Gastroesophageal sphincter (tissue), 4 donors: ENCODE measurements at regions not wholly inside any gene's neighbourhood (a gene's known extent, or its start where the extent isn't known, plus 50 kb on each side); places are given as distances from the start of the nearest gene placed in this dataset.

ENCODE experiments used
- ATAC-seq: fragments of 150-250 bp; one replicate; pipeline ENCODE4 v1.9.1; 2016; ENCODE audit warnings: mild to moderate bottlenecking, moderate library complexity
- H3K27ac ChIP-seq, 4 donors: fragments of 200-600 bp; sonication (generic) in 3 of 4; 1 replicate in 3 of 4; 2 replicates in 1 of 4; pipeline ENCODE4 v1.5.1; 2016 to 2019
- H3K27me3 ChIP-seq: fragments of 200-600 bp; sonication (generic); one replicate; pipeline ENCODE4 v1.5.1; 2019
- H3K36me3 ChIP-seq, 2 donors: fragments of 200-600 bp; sonication (generic); one replicate each; pipeline ENCODE4 v1.5.1; 2019; ENCODE audit warnings: control low read depth in 1 of 2
- H3K4me1 ChIP-seq, 3 donors: fragments of 200-600 bp; sonication (generic); 1 replicate in 2 of 3; 2 replicates in 1 of 3; pipeline ENCODE4 v1.5.1; 2016 to 2019; ENCODE audit warnings: control low read depth in 2 of 3
- H3K4me3 ChIP-seq, 2 donors: fragments of 200-600 bp; sonication (generic); one replicate each; pipeline ENCODE4 v1.5.1; 2019; ENCODE audit warnings: mild to moderate bottlenecking in 1 of 2, moderate library complexity in 1 of 2
- H3K9me3 ChIP-seq, 3 donors: fragments of 200-600 bp; sonication (generic); one replicate each; pipeline ENCODE4 v1.5.1; 2017 to 2019; ENCODE audit warnings: control low read depth in 2 of 3
- EP300 ChIP-seq: sonication (generic); formaldehyde crosslinking; IDR thresholded peaks from one replicate; pipeline ENCODE4 v1.6.1; 2017; ENCODE audit warnings: antibody characterized with exemption, mild to moderate bottlenecking
- POLR2A ChIP-seq, 2 donors: fragments of 450-650 bp; IDR thresholded peaks; one replicate each; pipeline ENCODE4 v1.6.1; 2017; ENCODE audit warnings: antibody characterized with exemption in 2 of 2, mild to moderate bottlenecking in 2 of 2, moderate library complexity in 1 of 2
- POLR2AphosphoS5 ChIP-seq: sonication (generic); formaldehyde crosslinking; IDR thresholded peaks from one replicate; pipeline ENCODE4 v1.6.1; 2017; ENCODE audit warnings: antibody characterized with exemption
- WGBS, 2 donors: methylation state at CpG; one replicate each; pipeline ENCODE4 v1.1.5; 2018; ENCODE audit warnings: low coverage in 1 of 2; 5-methylcytosine and 5-hydroxymethylcytosine counted together
- TF ChIP-seq, protein P1 (sequence below), 4 experiments: fragments of 200-600 bp in 2 of 4; fragments of 450-650 bp in 2 of 4; sonication (generic) in 1 of 4; IDR thresholded peaks; one replicate each; pipeline ENCODE4 v1.5.1; 2017 to 2019; ENCODE audit warnings: antibody characterized with exemption in 4 of 4, mild to moderate bottlenecking in 2 of 4, moderate library complexity in 2 of 4

DNA sequence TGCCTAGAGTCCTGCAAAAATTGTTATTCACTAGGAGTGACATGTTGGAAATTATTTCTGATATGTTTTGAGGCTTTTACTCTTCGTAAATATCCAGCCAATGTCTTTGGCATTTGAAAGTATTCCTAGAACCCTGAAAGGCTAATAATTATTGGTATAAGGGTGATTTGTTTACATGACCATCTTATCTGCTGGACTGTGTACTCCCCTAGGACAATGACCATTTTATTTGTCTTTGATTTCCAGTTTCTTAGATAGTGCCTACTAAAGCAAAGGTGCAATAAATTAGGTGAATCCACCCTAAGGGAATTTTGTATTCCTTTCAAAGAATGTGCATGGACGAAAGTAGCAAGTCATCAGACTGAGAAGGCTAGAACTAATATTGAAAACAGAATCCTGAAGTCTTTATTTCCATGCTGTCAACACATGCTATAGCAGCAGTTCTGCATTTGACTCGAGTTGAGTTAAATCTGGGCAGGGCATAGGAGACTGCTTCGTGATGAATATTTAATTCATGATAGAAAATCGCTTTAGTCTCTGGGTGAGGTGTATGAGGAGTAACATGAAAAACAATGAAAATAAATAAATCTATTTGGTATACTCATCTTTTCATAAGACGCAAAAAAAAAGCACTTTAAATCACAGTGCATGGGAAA, 235.7 kb downstream of the GPD2 start:
- 55 to 61% methylated on average over 6 of the region's 6 CpGs for WGBS, 2 donors
- no peaks in the 10 kb centered on the region for H3K36me3 ChIP-seq
- TF ChIP-seq POLR2A (IDR thresholded peaks at IDR 0.05) (no peak), EP300 (no peak), POLR2AphosphoS5 (no peak)
- TF ChIP-seq, protein P1, sequence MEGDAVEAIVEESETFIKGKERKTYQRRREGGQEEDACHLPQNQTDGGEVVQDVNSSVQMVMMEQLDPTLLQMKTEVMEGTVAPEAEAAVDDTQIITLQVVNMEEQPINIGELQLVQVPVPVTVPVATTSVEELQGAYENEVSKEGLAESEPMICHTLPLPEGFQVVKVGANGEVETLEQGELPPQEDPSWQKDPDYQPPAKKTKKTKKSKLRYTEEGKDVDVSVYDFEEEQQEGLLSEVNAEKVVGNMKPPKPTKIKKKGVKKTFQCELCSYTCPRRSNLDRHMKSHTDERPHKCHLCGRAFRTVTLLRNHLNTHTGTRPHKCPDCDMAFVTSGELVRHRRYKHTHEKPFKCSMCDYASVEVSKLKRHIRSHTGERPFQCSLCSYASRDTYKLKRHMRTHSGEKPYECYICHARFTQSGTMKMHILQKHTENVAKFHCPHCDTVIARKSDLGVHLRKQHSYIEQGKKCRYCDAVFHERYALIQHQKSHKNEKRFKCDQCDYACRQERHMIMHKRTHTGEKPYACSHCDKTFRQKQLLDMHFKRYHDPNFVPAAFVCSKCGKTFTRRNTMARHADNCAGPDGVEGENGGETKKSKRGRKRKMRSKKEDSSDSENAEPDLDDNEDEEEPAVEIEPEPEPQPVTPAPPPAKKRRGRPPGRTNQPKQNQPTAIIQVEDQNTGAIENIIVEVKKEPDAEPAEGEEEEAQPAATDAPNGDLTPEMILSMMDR (IDR thresholded peaks at IDR 0.05), result no peak

DNA sequence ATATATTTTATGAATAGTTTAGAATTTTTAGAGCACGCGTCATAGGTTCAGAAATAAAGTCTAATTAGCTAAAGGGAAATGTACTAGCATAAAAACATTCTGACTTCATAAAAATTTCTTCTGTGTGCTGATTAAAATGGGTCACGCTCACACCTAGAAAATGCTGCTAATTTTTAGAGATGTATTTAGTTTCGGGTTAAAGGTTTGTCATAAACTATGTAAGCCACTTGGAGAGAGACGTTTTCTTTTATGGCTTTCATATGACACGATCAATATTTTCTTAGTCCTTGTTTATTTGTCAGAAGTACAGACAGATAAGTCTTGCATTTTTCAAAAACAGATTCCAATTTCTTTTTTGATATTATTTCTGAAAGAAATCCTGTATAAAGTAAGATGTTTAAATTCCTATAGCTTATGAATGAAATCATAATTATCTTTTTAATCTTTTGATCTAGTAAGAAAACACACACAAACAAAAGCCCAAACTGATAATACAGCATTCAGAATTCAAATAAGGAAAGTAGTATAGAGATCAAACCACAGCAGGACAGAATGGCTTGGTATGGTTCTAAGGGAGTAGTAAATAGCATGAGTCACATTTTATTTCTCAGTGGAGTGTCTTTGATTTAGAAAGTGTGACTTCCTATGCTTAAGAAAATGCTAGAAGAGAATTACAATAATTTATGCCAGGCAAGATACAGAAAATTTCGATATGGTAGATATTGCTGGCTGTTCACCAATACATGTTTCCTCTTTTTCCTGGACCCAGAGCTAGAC, 236.6 kb downstream of the GPD2 start:
- WGBS, 2 donors, result 81 to 85% methylated on average over 7 of the region's 7 CpGs
- ATAC-seq, result no peak
- Histone ChIP-seq H3K27me3 (no peaks in the 10 kb centered on the region), H3K36me3 (no peaks in the 10 kb centered on the region), H3K4me1 (no peaks in the 10 kb centered on the region), H3K4me3 (no peak overlapping the region), H3K27ac (no peak overlapping the region), H3K9me3 (peaks cover 0 to 8% (median 0%) of the 10 kb centered on the region in 3 donors)
- TF ChIP-seq POLR2AphosphoS5 (no peak), EP300 (no peak)

More for the DNA sequence above, 235.7 kb downstream of the GPD2 start:
- Histone ChIP-seq H3K27me3 (no peaks in the 10 kb centered on the region), H3K9me3 (peaks cover 0 to 8% (median 0%) of the 10 kb centered on the region in 3 donors), H3K4me3 (no peak overlapping the region), H3K4me1 (no peaks in the 10 kb centered on the region), H3K27ac (no peak overlapping the region)
- ATAC-seq, result no peak

DNA sequence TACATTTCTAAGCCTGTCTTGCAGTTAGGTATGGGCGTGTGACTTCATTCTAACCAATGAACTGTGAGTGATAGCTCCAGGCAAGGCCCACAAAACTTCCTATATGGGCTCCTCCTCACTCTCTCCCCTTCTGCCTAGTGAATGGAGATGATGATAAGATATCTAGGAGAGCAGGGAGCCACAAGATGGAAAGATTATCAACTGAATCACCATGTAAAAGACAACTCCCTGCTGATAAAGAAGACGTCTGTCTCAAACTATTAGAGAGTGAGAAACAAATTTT, 237.1 kb downstream of the GPD2 start:
- Histone ChIP-seq H3K4me1 (no peaks in the 10 kb centered on the region), H3K36me3 (no peaks in the 10 kb centered on the region), H3K9me3 (peaks cover 0 to 4% (median 0%) of the 10 kb centered on the region in 3 donors), H3K4me3 (no peak overlapping the region), H3K27ac (no peak overlapping the region), H3K27me3 (no peaks in the 10 kb centered on the region)
- ATAC-seq, result no peak
- TF ChIP-seq POLR2AphosphoS5, result no peak
- TF ChIP-seq POLR2A (IDR thresholded peaks at IDR 0.05), result no peak
- TF ChIP-seq, protein P1 (IDR thresholded peaks at IDR 0.05), result no peak
- TF ChIP-seq EP300, result no peak
- 78 to 94% methylated on average over 1 to 2 of the region's 2 CpGs for WGBS, 2 donors

DNA sequence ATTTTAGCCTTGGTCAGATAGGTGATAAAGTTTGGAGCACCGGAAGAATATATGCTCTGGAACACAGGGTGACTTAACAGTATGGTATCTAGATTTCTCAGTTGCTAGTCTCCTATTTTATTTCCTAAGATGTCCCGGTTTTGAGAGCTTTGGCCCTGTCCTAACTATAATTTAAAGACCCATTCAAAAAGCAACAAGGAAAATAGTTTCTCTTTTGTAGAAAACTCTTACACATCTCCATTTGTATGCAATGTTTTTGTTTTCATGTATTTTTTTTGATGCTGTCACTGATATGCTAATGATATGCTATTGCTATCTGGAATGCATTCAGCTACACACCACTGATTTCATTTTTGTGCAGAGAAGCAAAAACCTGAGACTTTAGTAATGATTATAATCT, 237.8 kb downstream of the GPD2 start:
- no peak for TF ChIP-seq POLR2A (IDR thresholded peaks at IDR 0.05)
- no peak for TF ChIP-seq EP300
- no peak for TF ChIP-seq POLR2AphosphoS5
- TF ChIP-seq, protein P1 (IDR thresholded peaks at IDR 0.05), result no peak
- no peaks in the 10 kb centered on the region for H3K27me3 ChIP-seq
- no peak for ATAC-seq
- no peaks in the 10 kb centered on the region for H3K9me3 ChIP-seq
- H3K4me3 ChIP-seq, result no peak overlapping the region
- H3K27ac ChIP-seq, result no peak overlapping the region
- WGBS, 2 donors, result 71% methylated on average over 2 of the region's 2 CpGs
- H3K36me3 ChIP-seq, result no peaks in the 10 kb centered on the region
- no peaks in the 10 kb centered on the region for H3K4me1 ChIP-seq

DNA sequence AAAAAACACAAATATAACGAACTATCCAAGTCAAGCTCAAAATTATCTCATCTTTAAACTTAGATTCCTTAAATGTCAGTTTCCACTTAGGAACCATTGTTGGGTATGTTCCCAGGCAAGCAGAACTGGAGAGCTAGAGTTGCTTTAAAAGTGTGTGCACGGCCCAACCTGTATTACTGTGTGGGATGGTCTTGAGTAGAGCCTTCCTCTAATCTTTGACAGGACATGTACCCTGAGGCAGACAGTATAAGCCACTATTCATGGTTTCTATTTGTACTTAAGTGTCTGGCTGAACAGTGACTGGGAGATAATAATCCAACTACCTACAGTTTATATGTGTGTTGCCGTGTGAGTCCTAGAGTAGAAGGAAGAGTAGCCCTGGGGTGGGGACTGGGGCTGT, 239.7 kb downstream of the GPD2 start:
- 36 to 56% methylated on average over 3 of the region's 3 CpGs for WGBS, 2 donors
- H3K9me3 ChIP-seq, result no peaks in the 10 kb centered on the region
- no peaks in the 10 kb centered on the region for H3K27me3 ChIP-seq
- H3K27ac ChIP-seq, result no peak overlapping the region
- no peaks in the 10 kb centered on the region for H3K36me3 ChIP-seq
- H3K4me3 ChIP-seq, result no peak overlapping the region
- TF ChIP-seq POLR2A (IDR thresholded peaks at IDR 0.05) (no peak), EP300 (no peak), POLR2AphosphoS5 (no peak)
- TF ChIP-seq, protein P1 (IDR thresholded peaks at IDR 0.05), result no peak
- ATAC-seq, result no peak
- H3K4me1 ChIP-seq, result no peaks in the 10 kb centered on the region
